WERI-Rb-1 (cell line): ENCODE measurements at regions not wholly inside any gene's neighbourhood (a gene's known extent, or its start where the extent isn't known, plus 50 kb on each side); places are given as distances from the start of the nearest gene placed in this dataset.

Experiments used
- DNase-seq: peaks from one replicate; pipeline ENCODE4 v3.0.0-alpha.2; 2020
- H3K27ac ChIP-seq: fragments of 250-450 bp; sonication (Bioruptor Pico); 2 replicates; pipeline ENCODE4 v1.5.1; 2020; ENCODE audit warnings: mild to moderate bottlenecking, moderate library complexity
- H3K27me3 ChIP-seq: fragments of 250-450 bp; sonication (Bioruptor Pico); 2 replicates; pipeline ENCODE4 v1.5.1; 2021; ENCODE audit warnings: mild to moderate bottlenecking, low read depth, moderate library complexity; ENCODE audit not compliant: insufficient read depth, severe bottlenecking
- H3K36me3 ChIP-seq: fragments of 250-450 bp; sonication (Bioruptor Pico); 2 replicates; pipeline ENCODE4 v1.5.1; 2020; ENCODE audit warnings: mild to moderate bottlenecking, moderate library complexity
- H3K4me3 ChIP-seq: 2 replicates; pipeline ENCODE4 v1.5.1; 2011; ENCODE audit warnings: low read depth, mild to moderate bottlenecking, control low read depth, low read length
- H3K9me3 ChIP-seq: fragments of 250-450 bp; sonication (Bioruptor Pico); 2 replicates; pipeline ENCODE4 v1.5.1; 2021; ENCODE audit warnings: mild to moderate bottlenecking, moderate library complexity; ENCODE audit not compliant: severe bottlenecking
- TF ChIP-seq, protein P1 (sequence below): IDR thresholded peaks from 2 replicates; pipeline ENCODE4 v1.5.1; 2011; ENCODE audit warnings: low read depth, mild to moderate bottlenecking, control low read depth, inconsistent platforms, low read length

DNA sequence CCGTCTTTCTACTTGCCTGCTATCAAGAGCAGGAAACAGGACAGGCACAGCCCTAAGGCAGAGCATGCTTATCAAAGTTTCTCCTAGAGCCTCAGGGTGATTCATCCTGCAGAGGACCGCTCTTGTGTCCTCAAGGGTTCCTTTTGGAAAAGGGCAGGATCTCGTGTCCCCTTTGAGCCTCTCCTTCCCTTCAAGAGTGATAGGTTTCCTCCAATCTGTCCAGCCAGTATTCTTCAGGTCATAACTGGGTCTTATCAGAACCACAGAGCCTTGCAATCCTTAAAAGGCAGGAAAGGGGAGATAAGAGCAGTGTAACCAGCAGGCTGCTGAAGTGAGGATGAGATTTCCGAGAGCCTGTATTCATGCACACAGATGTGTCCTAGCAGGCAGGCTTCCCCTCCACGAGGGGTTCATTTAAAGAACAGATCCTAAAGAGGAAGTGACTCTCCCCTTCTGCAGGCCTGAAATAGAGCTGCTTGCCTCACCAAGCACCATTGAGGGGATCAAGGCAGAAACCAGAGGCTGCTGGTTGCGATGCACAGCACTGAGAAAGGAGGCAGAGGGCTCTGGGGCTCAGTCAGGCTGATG lies 90.5 kb upstream of the SVIL start:
- Histone ChIP-seq H3K9me3 (no peaks in the 10 kb centered on the region), H3K4me3 (no peak overlapping the region), H3K27ac (no peak overlapping the region), H3K27me3 (no peaks in the 10 kb centered on the region), H3K36me3 (no peaks in the 10 kb centered on the region)
- TF ChIP-seq, protein P1, sequence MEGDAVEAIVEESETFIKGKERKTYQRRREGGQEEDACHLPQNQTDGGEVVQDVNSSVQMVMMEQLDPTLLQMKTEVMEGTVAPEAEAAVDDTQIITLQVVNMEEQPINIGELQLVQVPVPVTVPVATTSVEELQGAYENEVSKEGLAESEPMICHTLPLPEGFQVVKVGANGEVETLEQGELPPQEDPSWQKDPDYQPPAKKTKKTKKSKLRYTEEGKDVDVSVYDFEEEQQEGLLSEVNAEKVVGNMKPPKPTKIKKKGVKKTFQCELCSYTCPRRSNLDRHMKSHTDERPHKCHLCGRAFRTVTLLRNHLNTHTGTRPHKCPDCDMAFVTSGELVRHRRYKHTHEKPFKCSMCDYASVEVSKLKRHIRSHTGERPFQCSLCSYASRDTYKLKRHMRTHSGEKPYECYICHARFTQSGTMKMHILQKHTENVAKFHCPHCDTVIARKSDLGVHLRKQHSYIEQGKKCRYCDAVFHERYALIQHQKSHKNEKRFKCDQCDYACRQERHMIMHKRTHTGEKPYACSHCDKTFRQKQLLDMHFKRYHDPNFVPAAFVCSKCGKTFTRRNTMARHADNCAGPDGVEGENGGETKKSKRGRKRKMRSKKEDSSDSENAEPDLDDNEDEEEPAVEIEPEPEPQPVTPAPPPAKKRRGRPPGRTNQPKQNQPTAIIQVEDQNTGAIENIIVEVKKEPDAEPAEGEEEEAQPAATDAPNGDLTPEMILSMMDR, result no peak
- no peak for DNase-seq

DNA sequence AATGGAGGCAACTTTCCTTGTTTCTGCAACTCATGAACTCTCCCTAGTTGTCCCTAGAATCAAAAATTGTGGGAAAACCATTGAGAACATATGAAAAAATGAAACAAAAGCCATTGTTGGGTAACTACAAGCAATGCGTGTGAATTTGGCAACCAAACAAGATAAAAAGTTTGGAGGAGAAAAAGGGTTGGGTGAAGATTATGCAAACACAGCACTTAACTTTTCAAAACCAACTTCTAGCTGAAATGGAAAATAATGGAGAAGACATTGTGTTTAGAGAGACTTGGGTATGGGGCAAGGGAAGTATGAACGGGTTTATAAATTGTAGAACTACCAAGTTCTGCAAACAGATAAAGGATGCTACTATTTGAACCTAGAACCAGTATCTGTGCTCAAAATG lies 89.0 kb upstream of the SVIL start:
- Histone ChIP-seq H3K36me3 (no peaks in the 10 kb centered on the region), H3K27me3 (no peaks in the 10 kb centered on the region), H3K27ac (no peak overlapping the region), H3K4me3 (no peak overlapping the region), H3K9me3 (no peaks in the 10 kb centered on the region)
- TF ChIP-seq, protein P1, result no peak
- no peak for DNase-seq

DNA sequence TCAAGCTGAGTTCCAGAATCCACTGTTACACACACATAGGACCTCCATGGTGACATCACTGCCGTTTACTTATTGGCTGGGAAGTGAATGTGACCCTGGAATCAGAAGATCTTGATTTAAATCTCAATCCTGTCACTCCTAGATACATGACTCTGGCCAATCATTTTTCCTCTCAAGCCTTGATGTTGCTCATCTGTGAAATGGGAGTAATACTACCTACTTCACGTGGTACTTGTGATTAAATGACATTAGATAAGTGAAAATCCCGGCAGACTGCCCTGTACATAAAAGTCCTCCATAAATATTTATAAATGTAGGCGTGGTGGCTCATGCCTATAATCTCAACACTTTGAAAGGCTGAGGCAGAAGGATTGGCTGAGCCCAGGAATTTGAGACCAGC lies 88.0 kb upstream of the SVIL start:
- no peaks in the 10 kb centered on the region for H3K9me3 ChIP-seq
- no peak overlapping the region for H3K27ac ChIP-seq
- no peak overlapping the region for H3K4me3 ChIP-seq
- TF ChIP-seq, protein P1, result no peak
- H3K27me3 ChIP-seq, result no peaks in the 10 kb centered on the region
- H3K36me3 ChIP-seq, result no peaks in the 10 kb centered on the region
- no peak for DNase-seq

DNA sequence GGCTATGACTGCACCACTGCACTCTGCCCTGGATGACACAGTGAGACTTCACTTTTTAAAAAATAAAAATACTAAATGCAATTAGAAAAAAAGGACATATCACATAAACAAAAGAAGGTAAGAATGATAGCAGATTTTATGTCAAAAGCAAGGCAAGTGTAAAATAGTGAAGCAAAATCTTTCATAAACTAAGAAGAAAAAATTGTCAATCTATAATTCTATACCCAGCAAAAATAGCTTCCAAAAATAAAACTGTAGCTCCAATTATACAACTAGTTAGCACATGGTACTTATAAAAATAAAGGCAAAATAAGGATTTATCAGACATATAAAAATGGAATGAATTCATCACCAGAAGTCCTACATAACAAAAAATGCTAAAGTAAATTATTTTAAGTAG lies 85.4 kb upstream of the SVIL start:
- Histone ChIP-seq H3K27me3 (no peaks in the 10 kb centered on the region), H3K27ac (no peak overlapping the region), H3K4me3 (no peak overlapping the region), H3K36me3 (no peaks in the 10 kb centered on the region), H3K9me3 (no peaks in the 10 kb centered on the region)
- TF ChIP-seq, protein P1, result no peak
- no peak for DNase-seq

DNA sequence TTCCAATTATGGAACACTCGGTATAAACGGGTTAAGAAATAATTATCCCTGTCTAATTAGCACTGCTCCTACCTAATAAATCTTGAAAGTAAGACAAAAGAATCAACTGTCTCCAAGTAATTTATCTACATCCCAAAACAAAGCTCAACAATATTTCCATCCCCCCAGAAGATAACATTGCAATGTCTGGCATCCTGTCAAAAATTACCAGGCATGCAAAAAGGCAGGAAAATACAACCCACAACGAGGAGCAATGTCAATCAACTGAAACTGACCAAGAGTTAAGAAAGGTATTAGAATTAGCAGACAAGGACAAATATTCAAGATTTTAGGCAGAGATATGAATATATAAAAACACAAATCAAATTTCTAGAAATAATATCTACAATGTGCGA lies 84.5 kb upstream of the SVIL start:
- Histone ChIP-seq H3K27ac (no peak overlapping the region), H3K36me3 (no peaks in the 10 kb centered on the region), H3K4me3 (no peak overlapping the region), H3K27me3 (no peaks in the 10 kb centered on the region), H3K9me3 (no peaks in the 10 kb centered on the region)
- TF ChIP-seq, protein P1, result no peak
- no peak for DNase-seq

DNA sequence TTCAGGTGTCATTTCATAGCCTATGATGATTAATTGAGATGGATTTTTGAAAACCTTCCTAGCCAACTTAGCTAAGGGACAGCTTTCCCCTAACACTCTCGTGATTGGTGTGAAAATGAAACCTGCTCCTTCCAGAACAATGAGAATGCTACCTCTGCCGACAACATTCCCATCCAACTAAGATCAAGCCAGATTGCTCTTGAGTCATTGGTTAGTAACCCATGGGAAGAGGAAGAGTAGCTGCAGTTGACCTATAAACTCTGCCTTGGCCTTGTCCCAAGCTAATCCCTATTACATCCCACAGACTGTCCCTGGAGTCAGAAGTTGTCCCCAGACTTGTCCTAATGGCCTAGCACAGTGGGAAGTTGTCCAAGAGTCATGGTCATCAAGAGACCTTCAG lies 80.5 kb upstream of the SVIL start:
- no peaks in the 10 kb centered on the region for H3K27me3 ChIP-seq
- TF ChIP-seq, protein P1, result no peak
- H3K4me3 ChIP-seq, result no peak overlapping the region
- H3K27ac ChIP-seq, result no peak overlapping the region
- H3K9me3 ChIP-seq, result no peaks in the 10 kb centered on the region
- H3K36me3 ChIP-seq, result no peaks in the 10 kb centered on the region
- no peak for DNase-seq
